ENCODE measurements at regions not wholly inside any gene's neighbourhood (a gene's known extent, or its start where the extent isn't known, plus 50 kb on each side); places are given as distances from the start of the nearest gene placed in this dataset.

DNA sequence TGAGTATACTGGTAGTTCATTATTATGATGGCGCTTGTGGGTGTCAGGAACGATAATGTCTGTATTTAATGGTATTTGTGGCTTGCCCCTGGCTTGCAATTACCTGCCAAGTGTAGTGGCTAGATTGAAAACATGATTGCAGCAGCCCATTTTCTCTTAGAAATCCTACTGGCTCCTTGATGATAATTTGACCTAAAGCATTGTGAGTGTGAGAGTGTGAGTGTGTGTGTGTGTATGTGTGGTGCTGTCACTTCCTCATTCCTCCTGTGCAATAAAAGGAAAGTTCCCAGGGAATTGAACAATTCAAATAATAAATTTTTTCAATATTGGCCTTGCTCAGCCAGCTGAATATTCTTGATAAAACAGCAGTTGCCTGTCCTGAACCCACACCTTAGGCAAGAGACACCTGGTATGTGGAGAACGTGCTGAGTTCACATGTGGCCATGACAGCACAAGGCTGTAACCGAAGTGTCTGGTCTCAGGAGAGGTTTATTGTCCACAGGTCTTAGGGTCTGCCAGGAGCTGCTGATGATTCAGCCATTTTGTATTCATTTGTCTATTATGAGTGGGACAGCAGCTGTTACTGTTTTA lies 193.3 kb downstream of the CD47 start:
- TF ChIP-seq, protein P1, sequence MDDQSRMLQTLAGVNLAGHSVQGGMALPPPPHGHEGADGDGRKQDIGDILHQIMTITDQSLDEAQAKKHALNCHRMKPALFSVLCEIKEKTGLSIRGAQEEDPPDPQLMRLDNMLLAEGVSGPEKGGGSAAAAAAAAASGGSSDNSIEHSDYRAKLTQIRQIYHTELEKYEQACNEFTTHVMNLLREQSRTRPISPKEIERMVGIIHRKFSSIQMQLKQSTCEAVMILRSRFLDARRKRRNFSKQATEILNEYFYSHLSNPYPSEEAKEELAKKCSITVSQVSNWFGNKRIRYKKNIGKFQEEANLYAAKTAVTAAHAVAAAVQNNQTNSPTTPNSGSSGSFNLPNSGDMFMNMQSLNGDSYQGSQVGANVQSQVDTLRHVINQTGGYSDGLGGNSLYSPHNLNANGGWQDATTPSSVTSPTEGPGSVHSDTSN (IDR thresholded peaks at IDR 0.05), result no peak
- TF ChIP-seq MXI1 (IDR thresholded peaks at IDR 0.05; ENCODE audit: low read depth, low read length), result no peak
- TF ChIP-seq, protein P2, sequence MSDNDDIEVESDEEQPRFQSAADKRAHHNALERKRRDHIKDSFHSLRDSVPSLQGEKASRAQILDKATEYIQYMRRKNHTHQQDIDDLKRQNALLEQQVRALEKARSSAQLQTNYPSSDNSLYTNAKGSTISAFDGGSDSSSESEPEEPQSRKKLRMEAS (IDR thresholded peaks at IDR 0.05; ENCODE audit: low read depth), result no peak
- no peak for TF ChIP-seq FOSL2 (IDR thresholded peaks at IDR 0.05; ENCODE audit: borderline replicate concordance, low read depth)
- TF ChIP-seq, protein P3, sequence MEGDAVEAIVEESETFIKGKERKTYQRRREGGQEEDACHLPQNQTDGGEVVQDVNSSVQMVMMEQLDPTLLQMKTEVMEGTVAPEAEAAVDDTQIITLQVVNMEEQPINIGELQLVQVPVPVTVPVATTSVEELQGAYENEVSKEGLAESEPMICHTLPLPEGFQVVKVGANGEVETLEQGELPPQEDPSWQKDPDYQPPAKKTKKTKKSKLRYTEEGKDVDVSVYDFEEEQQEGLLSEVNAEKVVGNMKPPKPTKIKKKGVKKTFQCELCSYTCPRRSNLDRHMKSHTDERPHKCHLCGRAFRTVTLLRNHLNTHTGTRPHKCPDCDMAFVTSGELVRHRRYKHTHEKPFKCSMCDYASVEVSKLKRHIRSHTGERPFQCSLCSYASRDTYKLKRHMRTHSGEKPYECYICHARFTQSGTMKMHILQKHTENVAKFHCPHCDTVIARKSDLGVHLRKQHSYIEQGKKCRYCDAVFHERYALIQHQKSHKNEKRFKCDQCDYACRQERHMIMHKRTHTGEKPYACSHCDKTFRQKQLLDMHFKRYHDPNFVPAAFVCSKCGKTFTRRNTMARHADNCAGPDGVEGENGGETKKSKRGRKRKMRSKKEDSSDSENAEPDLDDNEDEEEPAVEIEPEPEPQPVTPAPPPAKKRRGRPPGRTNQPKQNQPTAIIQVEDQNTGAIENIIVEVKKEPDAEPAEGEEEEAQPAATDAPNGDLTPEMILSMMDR (IDR thresholded peaks at IDR 0.05), result no peak
- TF ChIP-seq YY1 (IDR thresholded peaks at IDR 0.05; ENCODE audit: low read depth), result no peak
- TF ChIP-seq EP300 (IDR thresholded peaks at IDR 0.05; ENCODE audit: borderline replicate concordance in 1 of 2, low read depth in 1 of 2, low read length in 1 of 2), result no peak
- no peak for TF ChIP-seq RFX5 (IDR thresholded peaks at IDR 0.05; ENCODE audit: low read length)
- TF ChIP-seq, protein P4, sequence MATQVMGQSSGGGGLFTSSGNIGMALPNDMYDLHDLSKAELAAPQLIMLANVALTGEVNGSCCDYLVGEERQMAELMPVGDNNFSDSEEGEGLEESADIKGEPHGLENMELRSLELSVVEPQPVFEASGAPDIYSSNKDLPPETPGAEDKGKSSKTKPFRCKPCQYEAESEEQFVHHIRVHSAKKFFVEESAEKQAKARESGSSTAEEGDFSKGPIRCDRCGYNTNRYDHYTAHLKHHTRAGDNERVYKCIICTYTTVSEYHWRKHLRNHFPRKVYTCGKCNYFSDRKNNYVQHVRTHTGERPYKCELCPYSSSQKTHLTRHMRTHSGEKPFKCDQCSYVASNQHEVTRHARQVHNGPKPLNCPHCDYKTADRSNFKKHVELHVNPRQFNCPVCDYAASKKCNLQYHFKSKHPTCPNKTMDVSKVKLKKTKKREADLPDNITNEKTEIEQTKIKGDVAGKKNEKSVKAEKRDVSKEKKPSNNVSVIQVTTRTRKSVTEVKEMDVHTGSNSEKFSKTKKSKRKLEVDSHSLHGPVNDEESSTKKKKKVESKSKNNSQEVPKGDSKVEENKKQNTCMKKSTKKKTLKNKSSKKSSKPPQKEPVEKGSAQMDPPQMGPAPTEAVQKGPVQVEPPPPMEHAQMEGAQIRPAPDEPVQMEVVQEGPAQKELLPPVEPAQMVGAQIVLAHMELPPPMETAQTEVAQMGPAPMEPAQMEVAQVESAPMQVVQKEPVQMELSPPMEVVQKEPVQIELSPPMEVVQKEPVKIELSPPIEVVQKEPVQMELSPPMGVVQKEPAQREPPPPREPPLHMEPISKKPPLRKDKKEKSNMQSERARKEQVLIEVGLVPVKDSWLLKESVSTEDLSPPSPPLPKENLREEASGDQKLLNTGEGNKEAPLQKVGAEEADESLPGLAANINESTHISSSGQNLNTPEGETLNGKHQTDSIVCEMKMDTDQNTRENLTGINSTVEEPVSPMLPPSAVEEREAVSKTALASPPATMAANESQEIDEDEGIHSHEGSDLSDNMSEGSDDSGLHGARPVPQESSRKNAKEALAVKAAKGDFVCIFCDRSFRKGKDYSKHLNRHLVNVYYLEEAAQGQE (IDR thresholded peaks at IDR 0.05; ENCODE audit: low read depth, low read length), result no peak

All from SK-N-SH (cell line).